ENCODE measurements at regions not wholly inside any gene's neighbourhood (a gene's known extent, or its start where the extent isn't known, plus 50 kb on each side); places are given as distances from the start of the nearest gene placed in this dataset.

GRCh38 chr1:235047331-235047871 lies 81.2 kb downstream of the TOMM20 start:
- TF ChIP-seq CTCF (IDR thresholded peaks at IDR 0.05; ENCODE audit: insufficient read depth, low read length) (no peak), GABPA (IDR thresholded peaks at IDR 0.05; ENCODE audit: low read depth) (no peak), SPI1 (IDR thresholded peaks at IDR 0.05; ENCODE audit: borderline replicate concordance, low read depth) (no peak), REST (IDR thresholded peaks at IDR 0.05; ENCODE audit: insufficient replicate concordance, low read depth) (no peak)

All from HL-60 (cell line).